GM12875 (cell line): ENCODE measurements at regions not wholly inside any gene's neighbourhood (a gene's known extent, or its start where the extent isn't known, plus 50 kb on each side); places are given as distances from the start of the nearest gene placed in this dataset.
"Not testable (repeated sequence)": the region's sequence is repeated elsewhere in the genome, so short reads cannot be mapped to it uniquely, and the experiment has no call there.

Experiments used
- H3K4me3 ChIP-seq: one replicate; pipeline ENCODE4 v1.5.1; 2011; ENCODE audit warnings: low read depth, low read length, control low read depth
- TF ChIP-seq, protein P1 (sequence below): IDR thresholded peaks from 2 replicates; pipeline ENCODE4 v1.5.1; 2011; ENCODE audit warnings: low read depth, mild to moderate bottlenecking, control low read depth, inconsistent platforms, low read length, moderate library complexity, borderline replicate concordance; ENCODE audit not compliant: insufficient read depth

DNA sequence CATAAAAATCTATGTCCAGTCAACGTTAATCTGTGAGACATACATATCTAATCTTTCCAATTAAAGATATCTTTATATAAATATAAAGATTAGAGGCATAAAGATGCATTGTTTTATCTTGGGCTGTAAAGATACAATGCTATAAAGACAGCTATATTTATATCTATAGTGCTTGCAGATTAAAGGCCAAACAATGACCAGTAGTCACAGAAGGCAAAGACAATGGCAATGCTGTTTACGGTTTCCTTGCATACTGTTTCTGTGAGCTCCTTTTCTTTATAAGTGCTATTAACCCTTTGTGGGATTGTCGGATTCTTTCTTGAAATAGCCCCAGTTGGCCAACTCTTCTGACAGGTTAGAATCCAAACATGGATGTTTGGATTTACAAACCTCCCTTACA lies 85.5 kb upstream of the SALL1 start:
- no peak overlapping the region for H3K4me3 ChIP-seq
- TF ChIP-seq, protein P1, sequence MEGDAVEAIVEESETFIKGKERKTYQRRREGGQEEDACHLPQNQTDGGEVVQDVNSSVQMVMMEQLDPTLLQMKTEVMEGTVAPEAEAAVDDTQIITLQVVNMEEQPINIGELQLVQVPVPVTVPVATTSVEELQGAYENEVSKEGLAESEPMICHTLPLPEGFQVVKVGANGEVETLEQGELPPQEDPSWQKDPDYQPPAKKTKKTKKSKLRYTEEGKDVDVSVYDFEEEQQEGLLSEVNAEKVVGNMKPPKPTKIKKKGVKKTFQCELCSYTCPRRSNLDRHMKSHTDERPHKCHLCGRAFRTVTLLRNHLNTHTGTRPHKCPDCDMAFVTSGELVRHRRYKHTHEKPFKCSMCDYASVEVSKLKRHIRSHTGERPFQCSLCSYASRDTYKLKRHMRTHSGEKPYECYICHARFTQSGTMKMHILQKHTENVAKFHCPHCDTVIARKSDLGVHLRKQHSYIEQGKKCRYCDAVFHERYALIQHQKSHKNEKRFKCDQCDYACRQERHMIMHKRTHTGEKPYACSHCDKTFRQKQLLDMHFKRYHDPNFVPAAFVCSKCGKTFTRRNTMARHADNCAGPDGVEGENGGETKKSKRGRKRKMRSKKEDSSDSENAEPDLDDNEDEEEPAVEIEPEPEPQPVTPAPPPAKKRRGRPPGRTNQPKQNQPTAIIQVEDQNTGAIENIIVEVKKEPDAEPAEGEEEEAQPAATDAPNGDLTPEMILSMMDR: no peak

DNA sequence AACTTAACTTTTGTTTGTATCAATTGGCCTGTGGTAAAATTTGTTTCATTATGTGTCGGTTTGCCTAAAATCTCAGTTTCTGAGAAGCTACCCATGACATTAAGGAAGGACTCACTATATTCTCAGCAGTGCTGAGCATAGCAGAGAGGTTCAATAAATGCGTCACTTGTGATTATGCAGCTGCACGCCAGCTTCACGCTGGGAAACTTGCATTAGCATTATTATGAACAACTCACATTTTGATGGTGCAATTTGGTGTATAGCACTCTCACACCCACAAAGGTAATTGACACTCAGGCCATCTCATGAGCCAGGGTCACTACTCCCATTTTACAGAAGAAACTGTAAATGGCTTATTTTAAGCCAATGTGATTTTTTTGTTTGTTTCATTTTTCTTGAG lies 80.6 kb upstream of the SALL1 start:
- H3K4me3 ChIP-seq: no peak overlapping the region
- TF ChIP-seq, protein P1: no peak

DNA sequence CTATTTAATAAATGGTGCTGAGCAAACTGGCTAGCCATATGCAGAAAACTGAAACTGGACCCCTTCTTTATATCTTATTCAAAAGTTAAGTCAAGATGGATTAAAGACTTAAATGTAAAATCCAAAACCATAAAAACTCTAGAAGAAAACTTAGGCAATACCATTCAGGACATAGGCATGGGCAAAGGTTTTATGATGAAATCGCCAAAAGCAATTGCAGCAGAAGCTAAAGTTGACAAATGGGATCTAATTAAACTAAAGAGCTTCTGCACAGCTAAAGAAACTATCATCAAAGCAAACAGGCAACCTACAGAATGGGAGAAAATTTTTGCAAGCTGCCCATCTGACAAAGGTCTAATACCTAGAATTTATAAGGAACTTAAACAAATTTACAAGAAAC lies 79.0 kb upstream of the SALL1 start:
- not testable (repeated sequence) for H3K4me3 ChIP-seq

DNA sequence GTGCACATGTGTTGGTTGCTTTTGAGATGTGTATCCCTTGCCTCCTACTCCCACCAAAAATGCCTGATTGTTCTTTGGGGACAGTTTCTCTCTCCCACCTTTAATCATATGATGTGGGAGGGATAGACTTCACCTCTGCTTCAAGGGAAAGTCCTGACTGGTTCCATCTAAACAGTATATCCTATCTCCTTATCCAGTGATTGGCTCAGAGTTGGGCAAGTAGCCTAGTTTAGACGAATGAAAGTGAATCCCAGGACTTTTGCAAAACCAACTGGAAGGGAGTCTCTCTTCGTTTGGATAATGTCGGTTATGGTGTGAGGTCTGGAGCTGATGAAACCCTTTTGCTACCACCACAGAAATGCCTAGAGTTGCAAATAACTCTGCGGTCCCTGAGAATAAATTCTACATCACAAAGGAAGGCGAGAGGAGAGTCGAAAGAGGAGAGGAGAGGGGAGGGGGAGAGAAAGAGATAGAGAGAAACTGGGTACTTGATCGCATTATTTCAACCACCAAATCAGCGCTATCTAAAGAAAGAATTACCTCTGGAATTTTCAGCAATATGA lies 77.1 kb upstream of the SALL1 start:
- H3K4me3 ChIP-seq: no peak overlapping the region
- TF ChIP-seq, protein P1: no peak

DNA sequence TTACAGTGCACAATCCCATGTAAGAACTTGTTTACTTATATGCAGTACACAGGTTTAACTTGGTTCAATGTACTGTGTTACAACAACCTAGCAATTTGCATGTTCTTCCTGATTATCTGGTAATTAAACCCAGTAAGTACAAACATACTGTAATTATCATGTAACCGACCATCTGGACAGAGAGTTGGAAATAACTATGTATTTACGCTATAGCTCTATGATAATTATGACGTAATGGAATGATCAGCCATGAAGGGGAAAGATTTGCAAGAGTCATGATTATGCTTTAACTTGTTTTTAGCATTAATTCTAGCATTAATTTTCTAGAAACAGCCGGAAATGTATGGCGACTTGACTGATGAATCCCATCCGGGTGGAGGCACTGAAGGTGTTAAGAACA lies 74.8 kb upstream of the SALL1 start:
- no peak overlapping the region for H3K4me3 ChIP-seq
- TF ChIP-seq, protein P1: no peak

DNA sequence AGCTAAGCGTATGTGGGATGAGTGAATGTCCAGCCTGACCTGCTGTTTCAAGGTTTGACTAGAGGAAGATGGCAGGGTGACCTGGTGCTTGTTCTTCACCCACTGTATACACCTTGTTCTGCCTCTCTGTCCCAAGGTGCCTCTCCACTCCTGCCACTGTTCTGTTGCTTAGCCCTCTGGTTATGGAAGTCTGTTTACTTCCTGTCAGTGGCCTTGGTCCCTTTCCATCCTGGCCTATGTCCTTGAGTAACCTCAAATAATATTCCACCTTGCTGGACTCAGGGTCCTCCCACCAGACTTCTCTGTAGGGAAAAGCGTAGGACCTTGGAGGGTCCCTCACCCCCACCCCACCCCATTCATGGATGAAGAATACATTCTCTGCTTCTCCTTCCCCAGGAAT lies 73.2 kb upstream of the SALL1 start:
- TF ChIP-seq, protein P1: no peak
- no peak overlapping the region for H3K4me3 ChIP-seq

DNA sequence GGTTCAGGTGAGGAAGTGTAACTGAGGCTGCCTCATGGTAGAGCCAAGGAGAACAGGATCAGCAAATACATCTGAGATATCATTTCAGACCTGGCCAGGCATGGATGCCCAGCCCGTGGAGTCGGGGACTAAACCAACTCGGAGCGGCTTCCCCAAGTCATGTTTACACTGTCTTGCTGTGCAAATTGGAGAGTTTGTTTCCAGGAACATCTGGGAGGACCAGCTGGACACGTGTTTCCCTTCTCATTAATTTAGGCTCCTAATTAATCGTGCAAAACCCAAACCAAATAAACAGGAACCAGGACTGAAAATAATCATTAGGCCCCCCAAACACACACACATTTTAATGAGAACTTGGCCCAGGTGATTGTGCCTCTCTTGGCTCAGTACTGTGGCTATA lies 70.9 kb upstream of the SALL1 start:
- TF ChIP-seq, protein P1: no peak
- H3K4me3 ChIP-seq: no peak overlapping the region

DNA sequence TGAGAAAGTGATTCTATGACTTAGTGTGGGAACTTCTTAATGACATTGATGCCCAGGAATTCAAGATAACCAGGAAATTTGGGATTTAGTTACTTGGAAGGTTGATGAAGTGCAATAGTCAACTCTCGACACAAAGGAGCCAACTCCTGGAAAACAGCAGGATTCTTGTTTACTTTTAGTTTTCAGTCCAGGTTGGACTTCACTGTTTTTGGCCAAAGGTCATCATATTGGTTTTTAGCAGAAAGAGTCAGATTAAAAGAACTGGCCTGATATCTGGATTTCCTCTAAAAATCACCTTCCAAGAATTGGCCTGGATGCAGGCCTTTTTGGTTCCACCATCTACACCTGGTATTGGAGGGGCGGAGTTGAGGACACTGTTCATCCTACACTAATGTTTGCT lies 60.1 kb upstream of the SALL1 start:
- TF ChIP-seq, protein P1: no peak
- H3K4me3 ChIP-seq: no peak overlapping the region
